Retinal pigment epithelial cell (primary cell): ENCODE measurements at regions not wholly inside any gene's neighbourhood (a gene's known extent, or its start where the extent isn't known, plus 50 kb on each side); places are given as distances from the start of the nearest gene placed in this dataset.
"Not testable (repeated sequence)": the region's sequence is repeated elsewhere in the genome, so short reads cannot be mapped to it uniquely, and the experiment has no call there.

ENCODE experiments used
- DNase-seq: peaks from one replicate; pipeline ENCODE4 v3.0.0-alpha.2; 2010; ENCODE audit warnings: low read depth
- H3K4me3 ChIP-seq: 2 replicates; pipeline ENCODE4 v1.5.1; 2011; ENCODE audit warnings: mild to moderate bottlenecking, low read length, control low read depth, moderate library complexity
- TF ChIP-seq, protein P1 (sequence below): conservative IDR thresholded peaks from 2 replicates; pipeline ENCODE4 v1.5.1; 2011; ENCODE audit warnings: low read depth, low read length, control low read depth, inconsistent platforms

DNA sequence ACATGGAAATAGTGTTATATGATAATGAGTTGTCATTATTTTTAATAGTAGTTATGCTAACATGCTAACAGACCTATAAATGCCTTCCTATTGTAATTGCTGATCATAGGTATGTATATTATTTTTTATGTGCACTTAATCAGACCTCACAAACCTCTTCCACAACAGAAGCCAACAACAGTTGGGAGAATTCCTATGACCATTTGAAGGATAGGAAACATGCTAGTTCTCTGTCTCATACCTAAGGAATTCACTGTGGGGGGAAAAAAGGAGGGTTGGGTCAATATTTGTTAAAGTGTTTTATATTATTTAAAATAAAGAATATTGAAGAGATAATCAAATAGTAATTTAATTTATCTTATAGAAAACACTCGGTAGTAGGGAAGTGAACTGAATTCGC lies 990.9 kb downstream of the EPHA7 start:
- TF ChIP-seq, protein P1, sequence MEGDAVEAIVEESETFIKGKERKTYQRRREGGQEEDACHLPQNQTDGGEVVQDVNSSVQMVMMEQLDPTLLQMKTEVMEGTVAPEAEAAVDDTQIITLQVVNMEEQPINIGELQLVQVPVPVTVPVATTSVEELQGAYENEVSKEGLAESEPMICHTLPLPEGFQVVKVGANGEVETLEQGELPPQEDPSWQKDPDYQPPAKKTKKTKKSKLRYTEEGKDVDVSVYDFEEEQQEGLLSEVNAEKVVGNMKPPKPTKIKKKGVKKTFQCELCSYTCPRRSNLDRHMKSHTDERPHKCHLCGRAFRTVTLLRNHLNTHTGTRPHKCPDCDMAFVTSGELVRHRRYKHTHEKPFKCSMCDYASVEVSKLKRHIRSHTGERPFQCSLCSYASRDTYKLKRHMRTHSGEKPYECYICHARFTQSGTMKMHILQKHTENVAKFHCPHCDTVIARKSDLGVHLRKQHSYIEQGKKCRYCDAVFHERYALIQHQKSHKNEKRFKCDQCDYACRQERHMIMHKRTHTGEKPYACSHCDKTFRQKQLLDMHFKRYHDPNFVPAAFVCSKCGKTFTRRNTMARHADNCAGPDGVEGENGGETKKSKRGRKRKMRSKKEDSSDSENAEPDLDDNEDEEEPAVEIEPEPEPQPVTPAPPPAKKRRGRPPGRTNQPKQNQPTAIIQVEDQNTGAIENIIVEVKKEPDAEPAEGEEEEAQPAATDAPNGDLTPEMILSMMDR, result no peak

DNA sequence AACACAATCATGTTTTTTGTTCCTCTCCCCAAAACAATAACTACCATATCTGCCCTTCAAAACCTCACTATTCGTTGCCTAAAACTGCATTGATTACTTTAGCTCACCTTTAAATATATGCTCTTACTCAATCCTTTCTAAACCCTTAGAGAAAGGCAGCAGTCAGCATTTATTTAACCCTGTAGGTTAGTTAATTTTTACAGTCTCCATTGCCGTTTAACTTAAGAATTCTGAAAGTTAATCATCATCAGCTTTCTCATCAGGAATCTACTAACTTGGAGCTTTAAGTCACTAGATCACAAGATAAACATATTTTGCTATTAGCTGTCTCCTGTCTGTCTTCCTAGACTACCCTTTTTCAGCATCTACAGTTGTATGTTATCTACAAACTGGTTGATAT lies 991.9 kb downstream of the EPHA7 start:
- H3K4me3 ChIP-seq, result no peak overlapping the region
- TF ChIP-seq, protein P1, result no peak
- DNase-seq, result no peak

More for the DNA sequence above, 990.9 kb downstream of the EPHA7 start:
- H3K4me3 ChIP-seq, result no peak overlapping the region
- DNase-seq, result no peak

DNA sequence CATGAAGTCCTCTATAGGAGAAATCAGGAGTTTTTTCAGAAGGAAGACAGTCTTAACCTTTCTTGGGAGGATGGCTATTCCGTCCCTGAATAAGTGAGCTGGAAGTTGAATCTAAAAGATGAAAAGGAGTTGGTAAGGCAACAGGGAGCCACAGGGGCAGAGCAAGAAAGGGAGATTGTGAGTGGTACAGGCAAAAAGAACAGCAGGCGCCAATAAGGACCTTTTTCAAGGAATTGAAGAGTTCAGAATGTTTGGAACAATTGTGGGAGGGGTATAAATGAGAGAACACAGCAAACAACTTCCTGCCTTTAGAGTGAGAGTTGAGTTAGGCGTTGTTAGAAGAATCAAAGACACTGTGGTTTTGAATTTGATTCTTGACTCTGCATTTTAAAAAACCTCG lies 1003.7 kb downstream of the EPHA7 start:
- DNase-seq, result no peak
- TF ChIP-seq, protein P1, result no peak

DNA sequence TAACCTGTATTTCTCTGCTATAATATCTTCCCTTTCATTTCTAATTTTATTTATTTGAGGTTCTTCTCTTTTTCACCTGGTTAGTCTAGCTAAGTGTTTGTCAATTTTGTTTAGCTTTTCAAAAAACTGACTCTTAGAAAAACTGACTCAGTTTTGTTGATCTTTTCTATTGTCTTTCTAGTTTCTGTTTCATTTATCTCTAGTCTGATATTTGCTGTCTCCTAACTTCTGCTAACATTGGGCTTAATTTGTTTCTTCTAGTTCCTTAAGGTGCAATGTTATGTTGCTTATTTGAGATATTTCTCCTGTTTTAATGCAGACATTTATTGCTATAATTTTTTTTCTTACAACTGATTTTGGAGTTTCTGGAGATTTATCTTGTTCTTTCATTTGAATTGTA lies 1011.0 kb downstream of the EPHA7 start:
- DNase-seq, result no peak
- no peak overlapping the region for H3K4me3 ChIP-seq
- TF ChIP-seq, protein P1, result no peak

More for the DNA sequence above, 1003.7 kb downstream of the EPHA7 start:
- no peak overlapping the region for H3K4me3 ChIP-seq

DNA sequence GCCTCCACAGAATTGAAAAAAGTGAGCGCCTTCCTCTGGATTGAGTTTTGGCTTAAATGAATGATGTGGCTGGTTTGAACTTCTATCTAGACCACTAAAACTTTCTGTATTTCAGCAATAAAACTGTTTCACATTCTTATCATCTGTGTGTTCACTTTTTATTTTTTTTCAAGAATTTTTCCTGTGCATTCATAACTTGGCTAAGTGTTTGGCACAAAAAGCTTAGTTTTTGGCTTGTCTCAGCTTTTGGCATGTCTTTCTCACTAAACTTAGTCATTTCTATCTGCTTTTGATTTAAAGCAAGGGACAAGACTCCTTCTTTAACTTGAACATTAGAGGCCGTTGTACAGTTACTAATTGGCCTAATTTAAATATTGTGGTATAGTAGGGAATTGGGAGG lies 1015.1 kb downstream of the EPHA7 start:
- H3K4me3 ChIP-seq, result no peak overlapping the region
- TF ChIP-seq, protein P1, result no peak
- no peak for DNase-seq

DNA sequence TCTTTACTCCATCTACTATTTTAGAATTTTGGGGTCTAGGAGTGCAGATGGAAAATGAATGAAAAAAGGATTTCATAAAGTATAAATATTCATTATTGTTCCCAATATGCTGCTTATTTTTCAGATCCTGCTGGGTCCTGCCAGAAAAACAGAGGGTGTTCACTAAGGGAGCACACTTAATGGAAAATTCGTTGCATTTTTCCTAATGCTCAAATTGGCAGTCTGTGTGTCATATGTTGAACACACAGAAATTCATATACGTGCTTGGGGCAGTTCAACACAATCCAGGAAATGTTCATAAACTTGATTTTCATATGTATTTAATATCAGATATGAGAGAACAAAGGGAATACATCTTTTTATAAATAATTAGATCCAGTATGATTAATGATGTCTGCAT lies 1019.4 kb downstream of the EPHA7 start:
- TF ChIP-seq, protein P1, result no peak
- H3K4me3 ChIP-seq, result no peak overlapping the region
- no peak for DNase-seq

DNA sequence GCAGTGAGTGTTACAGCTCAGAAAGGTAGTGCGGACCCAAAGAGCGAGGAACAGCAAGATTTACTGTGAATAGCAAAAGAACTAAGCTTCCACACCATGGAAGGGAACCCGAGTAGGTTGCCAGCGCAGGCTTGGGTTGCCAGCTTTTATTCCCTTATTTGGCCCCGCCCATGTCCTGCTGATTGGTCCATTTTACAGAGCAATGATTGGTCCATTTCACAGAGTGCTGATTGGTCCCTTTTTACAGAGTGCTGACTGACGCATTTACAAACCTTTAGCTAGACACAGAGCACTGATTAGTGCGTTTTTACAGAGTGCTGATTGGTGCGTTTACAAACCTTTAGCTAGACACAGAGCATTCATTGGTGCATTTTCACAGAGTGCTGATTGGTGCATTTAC lies 1030.7 kb downstream of the EPHA7 start:
- not testable (repeated sequence) for H3K4me3 ChIP-seq, DNase-seq
